HG03558 (cell line): ENCODE measurements at regions not wholly inside any gene's neighbourhood (a gene's known extent, or its start where the extent isn't known, plus 50 kb on each side); places are given as distances from the start of the nearest gene placed in this dataset.

Source experiments
- ATAC-seq: cut with Tn5 transposase; IDR thresholded peaks from one replicate; pipeline ENCODE4 v1.9.1; 2021; ENCODE audit warnings: moderate number of reproducible peaks; ENCODE audit not compliant: unreplicated experiment; ENCODE audit errors: extremely low read depth

DNA sequence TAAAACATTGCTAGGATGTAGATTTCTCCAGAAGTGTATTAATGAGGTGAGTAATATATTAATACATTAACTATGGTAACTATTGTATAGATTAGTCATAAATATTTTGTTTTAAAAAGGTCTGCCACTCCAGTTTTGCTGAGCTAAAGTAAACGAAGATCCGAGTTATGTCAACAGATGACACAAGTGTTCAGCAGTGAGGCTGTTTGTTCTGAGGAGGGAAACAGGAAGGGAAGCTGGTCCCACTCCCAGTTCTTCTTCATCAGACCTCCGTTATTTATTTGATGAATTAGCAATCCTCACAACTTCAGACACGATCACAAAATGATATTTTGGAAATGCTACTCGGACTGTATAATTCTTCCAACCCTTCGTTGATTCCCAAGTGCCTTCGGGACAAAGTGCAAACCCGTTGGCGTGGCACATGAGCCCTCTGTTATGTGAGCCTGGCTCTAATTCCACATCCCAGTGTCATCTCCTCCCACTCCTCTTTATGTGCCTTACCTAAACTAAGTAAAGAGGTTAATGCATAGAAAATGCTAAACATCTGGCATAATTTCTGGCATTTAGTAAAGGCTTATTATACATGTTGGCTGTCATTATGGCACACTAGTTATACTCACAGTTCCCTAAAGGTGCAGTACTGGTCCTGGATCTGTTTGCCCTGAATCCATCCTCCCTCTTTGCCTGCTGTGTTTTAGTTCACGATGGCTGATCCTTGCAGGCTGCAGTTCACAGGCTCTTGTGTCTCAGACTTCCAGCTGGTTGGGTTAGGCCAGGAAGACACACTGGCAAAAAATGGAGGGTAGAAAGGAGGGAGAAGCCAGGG is 190.6 kb upstream of the LNX1 start:
- no peak for ATAC-seq

- ATAC-seq = no peak
Observed at GRCh38 chr4:53780736-53781400, 189.6 kb upstream of the LNX1 start.

- no peak for ATAC-seq
Observed at GRCh38 chr4:53779025-53779424, 187.7 kb upstream of the LNX1 start.

DNA sequence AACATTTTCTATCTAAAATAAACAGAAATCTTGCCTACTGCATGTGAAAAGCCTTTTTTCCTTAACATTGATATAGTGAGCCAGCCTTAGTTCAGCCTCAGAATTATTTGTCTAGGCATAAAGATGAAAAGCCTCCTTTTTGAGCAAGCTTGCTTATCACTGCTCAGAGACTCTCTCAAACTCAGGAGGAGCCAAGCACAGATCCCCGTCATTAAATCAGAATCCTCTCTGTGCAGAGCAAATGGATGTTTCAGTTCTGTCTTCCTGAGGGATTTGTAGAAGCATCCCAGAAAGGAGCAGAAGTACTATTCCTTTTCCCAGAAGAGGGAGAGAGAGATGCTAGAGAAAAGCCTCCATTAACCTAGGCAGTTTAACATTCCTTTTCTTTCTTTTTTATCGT is 186.9 kb upstream of the LNX1 start:
- ATAC-seq = no peak

DNA sequence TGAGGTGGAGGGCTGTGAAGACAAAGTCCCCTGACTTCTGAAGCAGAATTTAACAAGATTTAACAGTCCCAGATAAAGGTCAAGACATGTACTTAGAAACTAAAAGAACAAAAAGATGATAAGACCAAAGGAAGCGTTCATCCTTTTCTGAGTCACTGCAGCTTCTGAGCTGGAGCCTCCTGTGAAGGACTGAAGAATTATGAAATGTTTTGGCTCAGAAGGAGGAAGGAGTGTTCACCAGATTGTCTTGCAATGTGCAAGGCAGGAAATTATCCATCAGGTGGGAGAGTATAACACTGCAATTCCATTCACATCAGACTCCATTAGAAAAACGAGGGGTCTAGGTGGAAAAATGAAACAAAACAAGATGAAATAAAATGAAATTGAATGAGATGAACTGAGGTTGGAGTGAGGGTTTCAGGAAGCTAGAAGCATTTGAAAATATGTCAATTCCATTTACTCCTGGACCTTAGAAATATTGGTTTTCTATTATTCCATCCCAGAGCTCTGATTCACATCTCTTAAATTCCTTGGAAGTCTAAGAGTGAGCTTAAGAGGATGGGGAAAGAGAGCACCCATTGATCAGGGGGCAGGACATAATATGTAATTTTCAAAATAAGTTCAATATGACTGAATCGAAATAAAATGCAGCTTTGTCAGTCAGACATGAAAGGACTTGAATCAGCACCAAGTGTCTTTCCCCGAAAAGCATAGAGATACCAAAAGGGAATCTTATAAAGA is 186.1 kb upstream of the LNX1 start:
- no peak for ATAC-seq

DNA sequence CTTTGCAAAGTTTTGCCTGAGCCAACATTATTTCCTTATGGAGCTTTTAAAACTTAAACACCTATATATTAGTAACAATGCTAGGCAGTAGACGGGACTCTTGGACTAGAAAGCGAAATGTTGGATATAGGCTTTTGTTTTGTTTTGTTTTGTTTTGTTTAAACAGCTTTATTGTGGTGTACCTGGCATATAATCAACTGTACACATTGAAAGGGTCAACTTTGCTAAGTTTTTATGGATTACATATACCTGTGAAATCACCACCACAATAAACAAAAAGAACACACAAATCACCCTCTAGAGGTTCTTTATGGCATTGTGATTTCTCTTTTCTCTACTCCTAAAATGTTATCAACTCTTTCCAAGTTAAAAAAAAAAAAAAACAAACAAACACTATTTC is 184.9 kb upstream of the LNX1 start:
- ATAC-seq = no peak

DNA sequence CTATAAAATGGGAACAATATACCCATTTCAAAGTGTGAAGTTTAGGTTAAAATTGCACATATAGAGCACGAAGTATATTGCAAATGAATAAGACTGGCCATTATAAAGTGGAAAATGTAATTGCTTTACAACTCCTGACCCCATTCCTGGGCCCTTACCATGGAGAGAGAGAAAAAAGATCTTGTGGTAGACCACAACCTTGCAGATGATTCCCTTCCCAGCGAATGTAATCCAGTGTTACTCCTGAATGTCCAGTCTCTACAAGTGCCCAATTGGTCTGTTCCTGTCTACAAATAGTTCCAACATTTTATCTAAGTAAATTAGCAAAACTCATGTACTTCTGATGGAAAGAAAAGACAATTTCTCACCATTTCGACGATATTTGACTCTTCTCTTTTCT is 184.1 kb upstream of the LNX1 start:
- ATAC-seq = no peak

DNA sequence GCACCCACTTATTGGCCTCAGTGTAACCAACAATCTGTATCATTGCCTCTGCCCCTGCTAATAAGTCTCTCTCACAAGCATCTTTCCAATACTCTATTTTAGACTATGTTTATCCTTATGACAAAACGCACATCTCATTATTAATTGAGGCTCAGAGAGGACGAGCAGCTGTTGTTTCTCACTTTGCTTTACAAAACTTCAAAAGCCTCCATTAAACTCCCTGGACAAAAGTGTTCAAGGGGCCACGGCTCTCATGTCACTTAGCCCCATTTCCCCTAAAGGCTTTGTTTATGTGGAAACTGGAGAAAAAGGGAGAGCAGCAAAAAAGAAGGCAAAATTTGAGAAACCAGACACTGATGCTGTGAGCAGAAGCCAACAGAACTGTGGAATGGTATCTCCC is 180.0 kb upstream of the LNX1 start:
- no peak for ATAC-seq

DNA sequence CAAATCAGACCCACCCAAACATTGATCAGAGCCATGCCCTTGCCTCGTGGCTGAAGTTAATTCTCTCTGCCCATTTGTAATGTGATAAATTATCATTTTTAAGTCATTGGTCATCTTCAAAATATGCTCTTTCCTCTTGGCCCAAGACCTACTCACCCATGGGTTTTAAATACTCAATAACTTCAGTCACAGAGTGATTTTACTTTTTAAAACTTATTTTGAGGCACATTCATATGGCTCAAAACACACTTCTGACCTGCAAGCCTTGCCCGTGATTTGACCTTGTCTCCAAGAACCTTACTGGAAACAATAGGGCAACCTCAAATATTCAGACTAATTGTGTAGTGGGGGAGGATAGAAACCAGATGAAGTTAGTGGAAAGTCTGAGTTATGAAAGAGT is 176.2 kb upstream of the LNX1 start:
- ATAC-seq = no peak

GRCh38 chr4:53764761-53765490 is 173.6 kb upstream of the LNX1 start:
- ATAC-seq = no peak

DNA sequence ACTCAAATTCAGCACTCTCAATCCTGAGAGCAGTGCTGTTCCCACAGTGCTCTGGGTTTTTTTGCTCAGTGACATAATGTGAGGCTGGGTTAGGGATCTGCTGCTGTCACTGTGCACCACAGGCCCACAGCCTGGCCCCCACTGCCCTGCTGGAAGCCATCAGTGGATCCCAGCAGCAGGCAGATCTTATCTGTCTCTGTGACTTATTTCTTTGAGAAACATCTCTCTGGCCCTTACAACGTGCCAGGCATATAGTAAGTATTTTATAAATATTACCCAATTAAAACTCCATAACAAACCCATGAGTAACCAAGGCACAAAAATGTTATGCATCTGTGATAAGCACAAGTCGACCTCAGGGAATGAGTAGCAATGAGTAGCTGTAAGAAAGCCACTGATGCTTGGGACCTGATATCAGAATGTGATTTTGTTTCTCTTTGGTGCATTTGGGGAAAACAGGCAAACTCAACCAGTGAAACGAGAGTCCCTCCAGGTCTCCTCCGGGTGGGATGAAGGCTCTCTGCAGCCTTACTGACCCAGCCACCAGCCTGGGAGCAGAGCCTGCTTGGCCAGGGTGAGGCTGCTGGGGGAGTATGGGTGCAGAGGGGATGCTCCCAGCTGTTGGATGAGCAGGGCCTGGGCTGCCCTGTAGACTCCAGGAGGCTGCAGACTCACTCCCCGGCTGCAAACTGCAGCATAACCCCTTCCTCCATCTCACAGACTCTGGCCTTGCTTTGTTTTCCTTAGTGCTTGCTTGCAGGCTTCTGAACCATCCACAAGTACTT is 172.7 kb upstream of the LNX1 start:
- ATAC-seq = no peak

DNA sequence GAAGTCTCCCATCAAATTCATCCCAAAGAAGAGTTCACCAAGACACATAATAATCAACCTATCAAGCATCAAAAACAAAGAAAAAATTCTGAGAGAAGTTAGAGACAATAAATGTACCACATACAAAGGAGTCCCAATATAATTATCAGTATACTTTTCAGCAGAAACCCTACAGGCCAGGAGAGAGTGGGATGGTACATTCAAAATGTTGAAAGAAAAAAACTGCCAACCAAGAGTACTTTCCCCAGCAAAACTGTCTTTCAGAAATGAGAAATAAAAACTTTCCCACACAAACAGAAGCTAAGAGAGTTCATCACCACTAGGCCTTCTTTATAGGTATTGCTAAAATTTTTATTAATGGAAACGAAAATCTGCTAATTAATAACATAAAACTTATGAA is 164.4 kb upstream of the LNX1 start:
- no peak for ATAC-seq

DNA sequence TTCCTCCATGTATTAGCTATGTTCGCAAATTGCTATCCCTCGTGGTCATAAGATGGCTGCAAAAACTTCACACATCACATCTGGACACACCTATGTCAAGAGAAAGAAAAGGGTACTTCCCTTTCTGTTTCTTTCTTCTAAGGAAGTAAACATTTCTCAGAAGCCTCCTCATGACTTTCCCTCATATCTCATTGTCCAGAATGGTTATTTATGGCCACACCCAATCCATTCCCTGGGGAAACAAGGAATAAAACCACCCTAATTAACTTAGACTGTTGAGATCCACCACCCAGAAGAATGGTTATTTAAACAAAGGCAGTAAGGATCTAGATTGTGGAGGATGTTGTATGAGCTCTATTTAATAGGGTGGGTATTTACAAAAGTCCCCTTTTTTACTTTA is 160.8 kb upstream of the LNX1 start:
- ATAC-seq = no peak

DNA sequence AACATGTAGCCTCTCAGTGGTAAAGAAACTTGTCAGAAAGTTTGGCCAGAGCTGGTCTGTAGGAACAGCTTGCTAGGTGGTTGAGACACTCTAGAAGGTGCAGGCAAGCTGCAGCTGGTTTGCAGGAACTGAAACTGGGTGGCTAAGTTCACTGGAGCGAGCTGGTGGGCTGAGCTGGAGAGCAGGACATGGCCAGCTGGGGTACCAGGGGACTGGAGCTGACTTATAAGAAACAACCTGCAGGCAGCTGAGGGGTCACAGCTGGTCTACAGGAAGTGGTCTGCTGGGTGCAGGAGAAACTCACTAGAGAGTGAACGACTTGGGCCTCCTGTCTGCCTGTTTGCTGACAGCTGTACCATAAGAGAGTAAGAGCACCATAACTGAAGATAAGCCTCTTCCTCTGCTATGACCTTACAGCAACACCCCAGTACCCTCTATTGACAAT is 157.1 kb upstream of the LNX1 start:
- ATAC-seq = peak; percentile 97

- ATAC-seq = no peak
Observed at GRCh38 chr4:53747401-53747800, 156.1 kb upstream of the LNX1 start.

- ATAC-seq = no peak
Observed at GRCh38 chr4:53744446-53745160, 153.3 kb upstream of the LNX1 start.

- no peak for ATAC-seq
Observed at GRCh38 chr4:53734584-53735353, 143.5 kb upstream of the LNX1 start.

- no peak for ATAC-seq
Observed at GRCh38 chr4:53734182-53734581, 142.9 kb upstream of the LNX1 start.
